Lower lobe of right lung (tissue), 2 donors: ENCODE measurements at regions not wholly inside any gene's neighbourhood (a gene's known extent, or its start where the extent isn't known, plus 50 kb on each side); places are given as distances from the start of the nearest gene placed in this dataset.

Experiments used
- ATAC-seq, 2 donors: fragments of 200-7000 bp; cut with Tn5 transposase; one replicate each; pipeline ENCODE4 v1.9.1; 2020 to 2022; ENCODE audit warnings: mild to moderate bottlenecking in 2 of 2, moderate library complexity in 2 of 2
- DNase-seq: peaks from one replicate; pipeline ENCODE4 v3.0.0-alpha.2; 2020
- H3K27ac ChIP-seq: fragments of 200-600 bp; one replicate; pipeline ENCODE4 v1.8.0; 2022
- H3K27me3 ChIP-seq: fragments of 200-600 bp; one replicate; pipeline ENCODE4 v1.8.0; 2022; ENCODE audit warnings: low read depth
- H3K36me3 ChIP-seq: fragments of 200-600 bp; one replicate; pipeline ENCODE4 v1.8.0; 2022; ENCODE audit warnings: mild to moderate bottlenecking
- H3K4me1 ChIP-seq: fragments of 200-600 bp; one replicate; pipeline ENCODE4 v1.8.0; 2022
- H3K4me3 ChIP-seq: fragments of 200-600 bp; one replicate; pipeline ENCODE4 v1.8.0; 2022; ENCODE audit warnings: mild to moderate bottlenecking
- H3K9me3 ChIP-seq: fragments of 200-600 bp; one replicate; pipeline ENCODE4 v1.8.0; 2022
- intact Hi-C: fragments of 100-400 bp; cut with DNase I; formaldehyde crosslinking; loops from one replicate; pipeline ENCODE4 v1.11.0; 2022
- TF ChIP-seq, protein P1 (sequence below): fragments of 200-600 bp; IDR thresholded peaks from one replicate; pipeline ENCODE4 v1.8.0; 2022; ENCODE audit warnings: antibody characterized with exemption, mild to moderate bottlenecking
- donor health status: DM: no; HTN: yes; CAD: no; lungs with severe emphysema.

DNA sequence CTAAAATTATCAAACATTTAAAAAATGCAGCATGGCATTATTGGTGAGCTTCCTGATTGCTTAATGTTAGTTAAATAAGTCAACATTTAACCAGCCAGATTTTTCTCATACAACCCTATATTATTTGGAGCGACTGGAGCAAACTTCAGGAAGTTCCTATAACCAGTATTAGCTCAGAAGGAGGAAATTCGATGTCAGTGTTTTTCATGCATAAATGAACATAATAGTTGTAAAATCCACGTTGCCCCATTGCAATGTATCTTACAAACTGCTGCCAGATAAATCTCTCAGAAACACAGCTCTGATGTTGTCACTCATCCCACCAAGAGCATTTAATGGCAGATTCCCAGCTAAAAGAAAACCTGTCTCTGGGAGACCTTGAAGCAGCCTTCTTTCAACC, 278.5 kb downstream of the CASP12 start:
- TF ChIP-seq, protein P1, sequence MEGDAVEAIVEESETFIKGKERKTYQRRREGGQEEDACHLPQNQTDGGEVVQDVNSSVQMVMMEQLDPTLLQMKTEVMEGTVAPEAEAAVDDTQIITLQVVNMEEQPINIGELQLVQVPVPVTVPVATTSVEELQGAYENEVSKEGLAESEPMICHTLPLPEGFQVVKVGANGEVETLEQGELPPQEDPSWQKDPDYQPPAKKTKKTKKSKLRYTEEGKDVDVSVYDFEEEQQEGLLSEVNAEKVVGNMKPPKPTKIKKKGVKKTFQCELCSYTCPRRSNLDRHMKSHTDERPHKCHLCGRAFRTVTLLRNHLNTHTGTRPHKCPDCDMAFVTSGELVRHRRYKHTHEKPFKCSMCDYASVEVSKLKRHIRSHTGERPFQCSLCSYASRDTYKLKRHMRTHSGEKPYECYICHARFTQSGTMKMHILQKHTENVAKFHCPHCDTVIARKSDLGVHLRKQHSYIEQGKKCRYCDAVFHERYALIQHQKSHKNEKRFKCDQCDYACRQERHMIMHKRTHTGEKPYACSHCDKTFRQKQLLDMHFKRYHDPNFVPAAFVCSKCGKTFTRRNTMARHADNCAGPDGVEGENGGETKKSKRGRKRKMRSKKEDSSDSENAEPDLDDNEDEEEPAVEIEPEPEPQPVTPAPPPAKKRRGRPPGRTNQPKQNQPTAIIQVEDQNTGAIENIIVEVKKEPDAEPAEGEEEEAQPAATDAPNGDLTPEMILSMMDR, result no peak
- DNase-seq (no peak), ATAC-seq (no peak)
- H3K4me3 ChIP-seq, result no peak overlapping the region
- peaks cover 10% of the 10 kb centered on the region for H3K4me1 ChIP-seq
- H3K36me3 ChIP-seq, result no peaks in the 10 kb centered on the region
- intact Hi-C loops, result no loop called here
- no peaks in the 10 kb centered on the region for H3K9me3 ChIP-seq
- H3K27me3 ChIP-seq, result no peaks in the 10 kb centered on the region
- no peak overlapping the region for H3K27ac ChIP-seq

- intact Hi-C loops, result no loop called here
- Histone ChIP-seq H3K27me3 (no peaks in the 10 kb centered on the region), H3K36me3 (no peaks in the 10 kb centered on the region), H3K4me3 (no peak overlapping the region), H3K27ac (no peak overlapping the region), H3K9me3 (no peaks in the 10 kb centered on the region), H3K4me1 (peaks cover 10% of the 10 kb centered on the region)
- DNase-seq (no peak), ATAC-seq (no peak)
- TF ChIP-seq, protein P1, result no peak
Measured at GRCh38 chr11:104618954-104619353, 279.3 kb downstream of the CASP12 start.

- H3K4me3 ChIP-seq, result no peak overlapping the region
- H3K9me3 ChIP-seq, result no peaks in the 10 kb centered on the region
- no peaks in the 10 kb centered on the region for H3K36me3 ChIP-seq
- intact Hi-C loops, result no loop called here
- H3K27me3 ChIP-seq, result no peaks in the 10 kb centered on the region
- TF ChIP-seq, protein P1, result no peak
- H3K4me1 ChIP-seq, result peaks cover 13% of the 10 kb centered on the region
- H3K27ac ChIP-seq, result no peak overlapping the region
- DNase-seq (no peak), ATAC-seq (no peak)
Measured at GRCh38 chr11:104614961-104615360, 283.3 kb downstream of the CASP12 start.

DNA sequence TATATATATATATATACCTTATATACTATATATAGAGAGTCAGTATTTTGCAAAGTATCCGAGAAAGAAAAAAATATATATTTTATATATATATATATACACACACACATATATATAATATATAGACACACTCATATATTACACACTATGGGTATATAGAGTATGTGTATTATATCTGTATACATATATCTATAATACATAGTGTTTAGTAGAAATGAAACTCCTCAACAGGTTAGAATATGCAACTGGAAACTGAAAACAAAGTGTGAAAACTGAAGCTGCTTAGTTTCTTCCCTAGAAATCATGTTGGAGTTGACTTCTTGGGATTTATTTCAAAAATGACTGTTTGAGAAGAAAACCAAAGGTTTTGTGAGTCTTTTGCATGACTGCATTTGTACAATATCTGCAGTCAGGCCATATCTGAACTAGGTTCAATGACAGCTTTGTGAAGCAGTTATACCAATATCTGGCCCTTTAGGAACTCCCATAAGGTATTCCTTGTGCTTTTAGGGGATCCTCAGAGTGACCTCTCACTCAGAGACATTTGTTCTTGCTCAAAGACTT, 284.1 kb downstream of the CASP12 start:
- no peaks in the 10 kb centered on the region for H3K27me3 ChIP-seq
- TF ChIP-seq, protein P1, result no peak
- no peak overlapping the region for H3K27ac ChIP-seq
- intact Hi-C loops, result no loop called here
- H3K4me3 ChIP-seq, result no peak overlapping the region
- no peak for ATAC-seq
- peaks cover 20% of the 10 kb centered on the region for H3K4me1 ChIP-seq
- H3K36me3 ChIP-seq, result no peaks in the 10 kb centered on the region
- DNase-seq, result no peak
- no peaks in the 10 kb centered on the region for H3K9me3 ChIP-seq

- DNase-seq (no peak), ATAC-seq (no peak)
- no peak overlapping the region for H3K4me3 ChIP-seq
- H3K27me3 ChIP-seq, result no peaks in the 10 kb centered on the region
- H3K4me1 ChIP-seq, result peaks cover 14% of the 10 kb centered on the region
- H3K9me3 ChIP-seq, result no peaks in the 10 kb centered on the region
- H3K27ac ChIP-seq, result no peak overlapping the region
- intact Hi-C loops, result no loop called here
- H3K36me3 ChIP-seq, result no peaks in the 10 kb centered on the region
- TF ChIP-seq, protein P1, result no peak
Measured at GRCh38 chr11:104610635-104611034, 287.6 kb downstream of the CASP12 start.
